ENCODE measurements at regions not wholly inside any gene's neighbourhood (a gene's known extent, or its start where the extent isn't known, plus 50 kb on each side); places are given as distances from the start of the nearest gene placed in this dataset.

GRCh38 chr20:57027777-57028176, 238.7 kb downstream of the BMP7 start:
- DNase-seq: no peak

- DNase-seq: no peak
These were observed 235.5 kb downstream of the BMP7 start for GRCh38 chr20:57030611-57031600.

GRCh38 chr20:57031867-57032355, 234.5 kb downstream of the BMP7 start:
- no peak for DNase-seq

GRCh38 chr20:57032847-57033246, 233.6 kb downstream of the BMP7 start:
- no peak for DNase-seq

- DNase-seq: no peak
These were observed 232.4 kb downstream of the BMP7 start for GRCh38 chr20:57034001-57034400.

- DNase-seq: no peak
These were observed 228.8 kb downstream of the BMP7 start for GRCh38 chr20:57037689-57038088.

- no peak for DNase-seq
These were observed 227.6 kb downstream of the BMP7 start for GRCh38 chr20:57038608-57039440.

GRCh38 chr20:57040466-57040865, 226.0 kb downstream of the BMP7 start:
- no peak for DNase-seq

GRCh38 chr20:57040924-57041323, 225.5 kb downstream of the BMP7 start:
- DNase-seq: no peak

GRCh38 chr20:57043091-57043490, 223.3 kb downstream of the BMP7 start:
- no peak for DNase-seq

- no peak for DNase-seq
These were observed 222.7 kb downstream of the BMP7 start for GRCh38 chr20:57043669-57044268.

- no peak for DNase-seq
These were observed 219.0 kb downstream of the BMP7 start for GRCh38 chr20:57047281-57048026.

GRCh38 chr20:57048027-57048869, 218.2 kb downstream of the BMP7 start:
- DNase-seq: no peak

- no peak for DNase-seq
These were observed 217.1 kb downstream of the BMP7 start for GRCh38 chr20:57049296-57049695.

GRCh38 chr20:57051096-57051495, 215.3 kb downstream of the BMP7 start:
- DNase-seq: no peak

- DNase-seq: no peak
These were observed 213.4 kb downstream of the BMP7 start for GRCh38 chr20:57053067-57053466.

- DNase-seq: no peak
These were observed 212.5 kb downstream of the BMP7 start for GRCh38 chr20:57053793-57054552.

GRCh38 chr20:57055345-57055744, 211.1 kb downstream of the BMP7 start:
- no peak for DNase-seq

- no peak for DNase-seq
These were observed 209.8 kb downstream of the BMP7 start for GRCh38 chr20:57056651-57057050.

GRCh38 chr20:57059055-57059596, 207.3 kb downstream of the BMP7 start:
- DNase-seq: no peak

Data from left kidney (tissue), 1 donor.